Choroid plexus epithelial cell (primary cell): ENCODE measurements at regions not wholly inside any gene's neighbourhood (a gene's known extent, or its start where the extent isn't known, plus 50 kb on each side); places are given as distances from the start of the nearest gene placed in this dataset.

Source experiments
- DNase-seq: peaks from one replicate; pipeline ENCODE4 v3.0.0-alpha.2; 2010; ENCODE audit warnings: low read depth
- H3K4me3 ChIP-seq: 2 replicates; pipeline ENCODE4 v1.5.1; 2011; ENCODE audit warnings: low read depth, mild to moderate bottlenecking, control low read depth, low read length, moderate library complexity
- TF ChIP-seq, protein P1 (sequence below): conservative IDR thresholded peaks from 2 replicates; pipeline ENCODE4 v1.5.1; 2011; ENCODE audit warnings: low read depth, mild to moderate bottlenecking, control low read depth, inconsistent platforms, low read length, moderate library complexity

DNA sequence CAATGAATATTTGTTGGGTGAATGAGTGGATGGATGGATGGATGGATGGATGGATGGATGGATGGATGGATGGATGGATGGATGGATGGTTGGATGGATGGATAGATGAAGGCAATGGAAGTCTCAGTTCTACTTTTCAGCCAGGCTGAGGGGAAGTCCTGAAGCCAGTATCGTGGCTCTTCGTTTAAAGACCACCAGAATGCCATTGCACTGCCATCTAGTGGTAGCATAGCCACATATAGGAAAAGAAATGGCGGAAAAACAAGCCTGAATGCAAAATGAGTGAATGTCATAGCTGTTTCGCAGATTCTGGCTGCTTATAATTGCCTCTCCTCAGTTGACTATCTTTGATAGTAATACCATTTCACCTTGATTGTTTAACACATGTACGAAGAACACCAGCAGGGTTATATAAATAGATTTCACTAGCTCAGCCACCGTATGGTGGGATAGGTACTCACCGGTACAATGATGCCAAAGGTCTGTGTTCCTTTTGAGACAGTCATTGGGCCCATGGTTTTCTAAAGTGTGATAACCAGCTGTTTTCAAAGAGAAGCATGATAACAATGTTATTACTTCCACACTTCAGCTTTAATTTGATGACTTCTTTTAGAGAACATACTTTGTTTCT is 62.3 kb upstream of the GREB1L start:
- peak; percentile 86 for DNase-seq
- TF ChIP-seq, protein P1, sequence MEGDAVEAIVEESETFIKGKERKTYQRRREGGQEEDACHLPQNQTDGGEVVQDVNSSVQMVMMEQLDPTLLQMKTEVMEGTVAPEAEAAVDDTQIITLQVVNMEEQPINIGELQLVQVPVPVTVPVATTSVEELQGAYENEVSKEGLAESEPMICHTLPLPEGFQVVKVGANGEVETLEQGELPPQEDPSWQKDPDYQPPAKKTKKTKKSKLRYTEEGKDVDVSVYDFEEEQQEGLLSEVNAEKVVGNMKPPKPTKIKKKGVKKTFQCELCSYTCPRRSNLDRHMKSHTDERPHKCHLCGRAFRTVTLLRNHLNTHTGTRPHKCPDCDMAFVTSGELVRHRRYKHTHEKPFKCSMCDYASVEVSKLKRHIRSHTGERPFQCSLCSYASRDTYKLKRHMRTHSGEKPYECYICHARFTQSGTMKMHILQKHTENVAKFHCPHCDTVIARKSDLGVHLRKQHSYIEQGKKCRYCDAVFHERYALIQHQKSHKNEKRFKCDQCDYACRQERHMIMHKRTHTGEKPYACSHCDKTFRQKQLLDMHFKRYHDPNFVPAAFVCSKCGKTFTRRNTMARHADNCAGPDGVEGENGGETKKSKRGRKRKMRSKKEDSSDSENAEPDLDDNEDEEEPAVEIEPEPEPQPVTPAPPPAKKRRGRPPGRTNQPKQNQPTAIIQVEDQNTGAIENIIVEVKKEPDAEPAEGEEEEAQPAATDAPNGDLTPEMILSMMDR = peak; percentile 89

DNA sequence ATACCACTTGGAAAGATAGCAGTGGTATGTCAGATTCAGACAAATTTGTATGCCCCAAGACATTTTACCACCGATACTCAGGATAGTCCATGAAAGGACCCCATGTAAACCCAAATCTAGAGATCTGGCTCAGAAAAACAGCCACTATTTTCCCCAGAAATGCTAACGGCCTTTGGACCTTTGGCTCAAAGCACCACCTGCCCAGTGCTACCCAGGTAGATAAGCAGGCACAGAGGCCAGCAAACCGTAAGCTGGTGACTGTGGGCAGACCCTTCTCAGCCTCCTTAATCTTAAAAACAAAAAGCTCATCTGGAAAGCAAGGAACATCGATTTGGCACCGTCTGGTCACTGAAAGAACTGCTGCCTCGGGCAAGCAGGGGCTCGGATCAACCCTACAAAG is 61.4 kb upstream of the GREB1L start:
- DNase-seq = no peak
- TF ChIP-seq, protein P1 = no peak

More for the DNA sequence above, 62.3 kb upstream of the GREB1L start:
- H3K4me3 ChIP-seq = no peak overlapping the region

GRCh38 chr18:21181766-21182165 is 60.3 kb upstream of the GREB1L start:
- no peak overlapping the region for H3K4me3 ChIP-seq
- no peak for DNase-seq
- TF ChIP-seq, protein P1 = no peak

More for the DNA sequence above, 61.4 kb upstream of the GREB1L start:
- H3K4me3 ChIP-seq = no peak overlapping the region

- no peak overlapping the region for H3K4me3 ChIP-seq
- TF ChIP-seq, protein P1 = no peak
- no peak for DNase-seq
Observed at GRCh38 chr18:21183670-21184069, 58.4 kb upstream of the GREB1L start.

DNA sequence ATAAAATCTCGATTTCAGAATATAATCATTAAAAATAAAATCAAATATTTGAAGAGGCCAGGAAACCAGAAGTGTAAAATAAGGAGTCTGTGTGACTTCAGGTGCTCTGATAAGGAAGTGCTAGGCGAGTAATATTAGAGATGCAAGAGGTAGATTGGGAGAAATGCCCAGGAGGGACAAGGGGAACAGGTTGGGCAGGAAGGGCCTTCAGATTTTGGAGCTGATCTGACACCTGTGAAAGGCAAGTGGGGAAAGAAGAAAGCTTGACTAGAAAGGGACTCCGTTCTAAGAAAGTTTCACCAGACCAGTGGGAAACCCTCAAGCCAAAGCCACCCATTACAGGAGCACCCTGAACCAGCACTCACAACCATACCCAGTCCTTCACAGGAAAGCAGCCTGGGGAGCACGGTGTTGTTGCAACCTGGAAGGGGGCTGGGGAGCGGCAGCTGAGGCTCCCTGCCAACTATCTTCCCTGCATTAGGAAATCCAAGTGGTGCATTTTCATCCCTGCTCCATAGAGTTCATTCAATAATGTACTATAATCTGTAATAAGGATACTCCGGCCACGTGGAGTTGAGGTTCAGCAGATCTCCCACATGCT is 57.5 kb upstream of the GREB1L start:
- TF ChIP-seq, protein P1 = no peak
- H3K4me3 ChIP-seq = no peak overlapping the region
- DNase-seq = no peak

DNA sequence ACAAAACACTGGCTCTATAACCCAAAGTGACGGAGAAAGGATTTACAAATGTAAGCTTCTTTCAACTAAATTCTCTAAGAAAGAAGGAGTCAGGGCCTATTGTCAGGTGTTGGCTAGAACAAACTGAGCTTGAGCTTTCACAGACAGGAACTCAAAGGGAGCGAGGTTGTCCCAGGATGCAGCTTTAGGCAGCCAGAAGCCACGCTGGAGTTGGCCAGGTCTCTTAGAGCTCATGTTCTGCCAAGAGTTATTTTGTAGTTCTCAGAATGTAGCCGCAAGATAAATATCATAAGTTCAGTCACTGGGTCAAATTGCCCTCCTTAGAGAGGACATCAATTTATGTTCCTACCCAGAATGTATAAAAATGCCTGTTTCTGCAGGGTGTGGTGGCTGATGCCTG is 54.1 kb upstream of the GREB1L start:
- no peak for DNase-seq
- H3K4me3 ChIP-seq = no peak overlapping the region
- TF ChIP-seq, protein P1 = no peak
